SK-N-SH (cell line): ENCODE measurements at regions not wholly inside any gene's neighbourhood (a gene's known extent, or its start where the extent isn't known, plus 50 kb on each side); places are given as distances from the start of the nearest gene placed in this dataset.

Source experiments
- CTCF ChIA-PET: fragments of 300-600, 350-600 bp; formaldehyde crosslinking; extraction: SDS; loops from one replicate; lab custom pipeline; 2021; lab: Yijun Ruan, JAX
- POLR2A ChIA-PET: fragments of 350-600 bp; sonication (Branson Sonifier 250); formaldehyde crosslinking; extraction: SDS; loops from one replicate; lab custom pipeline; 2020; ENCODE audit warnings: antibody characterized with exemption, inconsistent platforms; lab: Yijun Ruan, JAX
- DNase-seq: peaks from one replicate; pipeline ENCODE4 v3.0.0; 2012
- H2AFZ ChIP-seq: fragments of 200-600 bp; sonication (generic); 2 replicates; pipeline ENCODE4 v1.8.1; 2016; ENCODE audit warnings: antibody characterized with exemption, mild to moderate bottlenecking, low read depth
- H3F3A ChIP-seq: fragments of 200-600 bp; sonication (generic); replicated peaks from 2 replicates; pipeline ENCODE3; 2016; ENCODE audit warnings: antibody characterized with exemption, mild to moderate bottlenecking; ENCODE audit not compliant: insufficient read depth
- H3K27ac ChIP-seq, 2 experiments: fragments of 200-500 bp in 1 of 2; fragments of 200-600 bp in 1 of 2; sonication (Bioruptor generic) in 1 of 2; sonication (generic), shearing (Covaris generic) in 1 of 2; 2 replicates each; pipeline versions ENCODE4 v1.5.1 to v1.6.1; 2014 to 2016; ENCODE audit warnings: low read depth in 2 of 2, inconsistent platforms in 1 of 2, low read length in 1 of 2, mild to moderate bottlenecking in 1 of 2, mixed read lengths in 1 of 2
- H3K27me3 ChIP-seq: fragments of 200-600 bp; sonication (generic), shearing (Covaris generic); 2 replicates; pipeline ENCODE4 v1.6.1; 2016; ENCODE audit warnings: mixed run types; ENCODE audit not compliant: insufficient read depth
- H3K36me3 ChIP-seq, 2 experiments: fragments of 200-500 bp in 1 of 2; fragments of 200-600 bp in 1 of 2; sonication (Bioruptor generic) in 1 of 2; sonication (generic) in 1 of 2; replicated peaks in 1 of 2; 2 replicates each; pipeline versions ENCODE3 to v1.5.1; 2014 to 2016; ENCODE audit warnings: low read length in 1 of 2, mild to moderate bottlenecking in 1 of 2; ENCODE audit not compliant: insufficient read depth in 2 of 2, control insufficient read depth in 1 of 2
- H3K4me1 ChIP-seq, 2 experiments: fragments of 200-500 bp in 1 of 2; fragments of 200-600 bp in 1 of 2; sonication (Bioruptor generic) in 1 of 2; sonication (generic), shearing (Covaris generic) in 1 of 2; 2 replicates each; pipeline versions ENCODE4 v1.5.1 to v1.6.1; 2014 to 2016; ENCODE audit warnings: low read depth in 1 of 2, low read length in 1 of 2, mixed run types in 1 of 2; ENCODE audit not compliant: insufficient read depth in 2 of 2, control insufficient read depth in 1 of 2
- H3K4me2 ChIP-seq: fragments of 200-600 bp; sonication (generic), shearing (Covaris generic); 2 replicates; pipeline ENCODE4 v1.6.1; 2017; ENCODE audit warnings: mixed run types
- H3K4me3 ChIP-seq, 2 experiments: fragments of 200-500 bp in 1 of 2; fragments of 200-600 bp in 1 of 2; sonication (Bioruptor generic) in 1 of 2; sonication (generic), shearing (Covaris generic) in 1 of 2; 2 replicates each; pipeline versions ENCODE4 v1.5.1 to v1.8.1; 2014 to 2016; ENCODE audit warnings: low read depth in 2 of 2, inconsistent platforms in 1 of 2, low read length in 1 of 2, mild to moderate bottlenecking in 1 of 2, mixed read lengths in 1 of 2, moderate library complexity in 1 of 2
- H3K79me2 ChIP-seq: fragments of 200-600 bp; sonication (generic); 2 replicates; pipeline ENCODE4 v1.8.1; 2017; ENCODE audit warnings: mild to moderate bottlenecking; ENCODE audit not compliant: insufficient read depth
- H3K9ac ChIP-seq: fragments of 200-600 bp; sonication (generic); 2 replicates; pipeline ENCODE4 v1.6.1; 2017; ENCODE audit warnings: mixed run types
- H3K9me2 ChIP-seq: fragments of 200-600 bp; sonication (generic); 2 replicates; pipeline ENCODE4 v1.6.1; 2017; ENCODE audit warnings: mixed run types
- H3K9me3 ChIP-seq: fragments of 200-600 bp; sonication (generic); 2 replicates; pipeline ENCODE4 v1.6.1; 2017; ENCODE audit warnings: mixed run types, mild to moderate bottlenecking, moderate library complexity
- H4K20me1 ChIP-seq: fragments of 200-600 bp; sonication (generic); 2 replicates; pipeline ENCODE4 v1.6.1; 2017; ENCODE audit warnings: mild to moderate bottlenecking, mixed run types; ENCODE audit not compliant: insufficient read depth
- EP300 ChIP-seq, 2 experiments: IDR thresholded peaks; 2 replicates each; pipeline versions ENCODE4 v1.4.0 to v1.6.1; 2012; ENCODE audit warnings: borderline replicate concordance in 1 of 2, low read depth in 1 of 2, low read length in 1 of 2
- EZH2phosphoT487 ChIP-seq: fragments of 200-600 bp; sonication (generic); IDR thresholded peaks from 2 replicates; pipeline ENCODE4 v1.6.1; 2017; ENCODE audit warnings: low read depth, mixed run types, mild to moderate bottlenecking, antibody characterized with exemption, moderate library complexity, borderline replicate concordance
- FOSL2 ChIP-seq: IDR thresholded peaks from 2 replicates; pipeline ENCODE4 v1.4.0; 2012; ENCODE audit warnings: low read depth, mild to moderate bottlenecking, moderate library complexity, borderline replicate concordance
- IRF3 ChIP-seq: fragments of 150-350 bp; IDR thresholded peaks from 2 replicates; pipeline ENCODE4 v1.6.1; 2016; ENCODE audit warnings: mild to moderate bottlenecking, low read depth, low read length
- JUND ChIP-seq: IDR thresholded peaks from 2 replicates; pipeline ENCODE4 v1.4.0; 2012
- RAD21 ChIP-seq: IDR thresholded peaks from 2 replicates; pipeline ENCODE4 v1.6.1; 2012; ENCODE audit warnings: mild to moderate bottlenecking, low read length
- RCOR1 ChIP-seq: fragments of 150-350 bp; IDR thresholded peaks from 2 replicates; pipeline ENCODE4 v1.6.1; 2017; ENCODE audit warnings: antibody characterized with exemption, low read length
- REST ChIP-seq: IDR thresholded peaks from 2 replicates; pipeline ENCODE4 v1.6.1; 2012; ENCODE audit warnings: mild to moderate bottlenecking, low read depth, low read length, moderate library complexity
- RXRA ChIP-seq: IDR thresholded peaks from 2 replicates; pipeline ENCODE4 v1.4.0; 2012; ENCODE audit warnings: low read depth, mild to moderate bottlenecking, borderline replicate concordance
- SIN3A ChIP-seq: IDR thresholded peaks from 2 replicates; pipeline ENCODE4 v1.6.1; 2012; ENCODE audit warnings: low read depth, mild to moderate bottlenecking, low read length, moderate library complexity, borderline replicate concordance
- TCF12 ChIP-seq: IDR thresholded peaks from 2 replicates; pipeline ENCODE4 v1.4.0; 2012
- TEAD4 ChIP-seq: IDR thresholded peaks from 2 replicates; pipeline ENCODE4 v1.4.0; 2012; ENCODE audit warnings: mild to moderate bottlenecking, borderline replicate concordance; ENCODE audit not compliant: insufficient read depth
- YY1 ChIP-seq: IDR thresholded peaks from 2 replicates; pipeline ENCODE4 v1.4.0; 2012; ENCODE audit warnings: low read depth, mild to moderate bottlenecking
- WGBS: methylation state at CpG from one replicate; pipeline ENCODE4 v1.1.6; 2017; ENCODE audit warnings: low lambda C conversion rate; 5-methylcytosine and 5-hydroxymethylcytosine counted together
- TF ChIP-seq, protein P1 (sequence below): IDR thresholded peaks from 2 replicates; pipeline ENCODE4; 2012
- TF ChIP-seq, protein P2 (sequence below): IDR thresholded peaks from 2 replicates; pipeline ENCODE4 v1.4.0; 2012; ENCODE audit warnings: low read depth, borderline replicate concordance
- TF ChIP-seq, protein P3 (sequence below): IDR thresholded peaks from 2 replicates; pipeline ENCODE4 v1.4.0; 2012; ENCODE audit warnings: low read depth, borderline replicate concordance

- no peak for TF ChIP-seq TEAD4
- TF ChIP-seq REST: no peak
- no peak for TF ChIP-seq FOSL2
These were observed 473.3 kb downstream of the LPIN1 start (continued) for GRCh38 chr2:12219761-12220160.

- Histone ChIP-seq H3K9me2 (no peaks in the 10 kb centered on the region), H3K36me3 (no peaks in the 10 kb centered on the region), H3F3A (no peaks in the 10 kb centered on the region), H2AFZ (no peak overlapping the region), H3K79me2 (no peaks in the 10 kb centered on the region), H3K9me3 (no peaks in the 10 kb centered on the region), H3K4me1 (no peaks in the 10 kb centered on the region), H3K9ac (no peak overlapping the region), H3K4me3 (no peak overlapping the region), H3K4me2 (no peak overlapping the region), H4K20me1 (no peaks in the 10 kb centered on the region), H3K27me3 (no peaks in the 10 kb centered on the region), H3K27ac (no peak overlapping the region)
- TF ChIP-seq RAD21: no peak
- TF ChIP-seq SIN3A: no peak
- TF ChIP-seq, protein P1, sequence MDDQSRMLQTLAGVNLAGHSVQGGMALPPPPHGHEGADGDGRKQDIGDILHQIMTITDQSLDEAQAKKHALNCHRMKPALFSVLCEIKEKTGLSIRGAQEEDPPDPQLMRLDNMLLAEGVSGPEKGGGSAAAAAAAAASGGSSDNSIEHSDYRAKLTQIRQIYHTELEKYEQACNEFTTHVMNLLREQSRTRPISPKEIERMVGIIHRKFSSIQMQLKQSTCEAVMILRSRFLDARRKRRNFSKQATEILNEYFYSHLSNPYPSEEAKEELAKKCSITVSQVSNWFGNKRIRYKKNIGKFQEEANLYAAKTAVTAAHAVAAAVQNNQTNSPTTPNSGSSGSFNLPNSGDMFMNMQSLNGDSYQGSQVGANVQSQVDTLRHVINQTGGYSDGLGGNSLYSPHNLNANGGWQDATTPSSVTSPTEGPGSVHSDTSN: no peak
- TF ChIP-seq RCOR1: no peak
- no peak for TF ChIP-seq YY1
- no peak for DNase-seq
- CTCF ChIA-PET: interaction anchor here (0.6 to 1.0 kb wide), 2 partner anchors 12 to 19 kb away, joined by 3 read pairs; no protein-coding TSS in a partner anchor
- WGBS: 69% methylated on average over 2 of the region's 2 CpGs
- POLR2A ChIA-PET: no interaction called here
These were observed 475.2 kb downstream of the LPIN1 start for GRCh38 chr2:12221584-12221983.

DNA sequence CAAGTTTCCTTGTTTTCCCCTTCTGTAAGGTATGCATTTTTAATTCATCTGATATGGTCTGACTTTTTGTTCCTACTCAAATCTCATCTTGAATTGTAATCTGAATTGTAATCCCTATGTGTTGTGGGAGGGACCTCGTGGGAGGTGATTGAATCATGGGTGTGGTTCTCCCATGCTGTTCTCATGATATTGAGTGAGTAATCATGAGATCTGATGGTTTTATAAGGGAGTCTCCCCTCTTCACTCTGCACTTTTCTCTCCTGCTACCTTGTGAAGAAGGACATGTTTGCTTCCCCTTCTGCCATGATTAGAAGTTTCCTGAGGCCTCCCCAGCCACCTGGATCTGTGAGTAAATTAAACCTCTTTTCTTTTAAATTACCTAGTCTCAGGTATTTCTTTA lies 476.1 kb downstream of the LPIN1 start:
- Histone ChIP-seq H3K9me2 (no peaks in the 10 kb centered on the region), H3K79me2 (no peaks in the 10 kb centered on the region), H3F3A (peaks cover 2% of the 10 kb centered on the region), H3K27me3 (no peaks in the 10 kb centered on the region), H3K9me3 (no peaks in the 10 kb centered on the region), H3K36me3 (no peaks in the 10 kb centered on the region), H2AFZ (no peak overlapping the region), H3K9ac (no peak overlapping the region), H3K4me3 (no peak overlapping the region), H4K20me1 (no peaks in the 10 kb centered on the region), H3K4me2 (no peak overlapping the region), H3K27ac (no peak overlapping the region), H3K4me1 (peaks cover 0 to 3% of the 10 kb centered on the region in 2 experiments; a peak in 1 of 4 replicates)
- no peak for DNase-seq
- CTCF ChIA-PET: no interaction called here
- POLR2A ChIA-PET: no interaction called here
- WGBS: 5% methylated on average over 1 of the region's 1 CpG
- TF ChIP-seq, protein P1: no peak
- TF ChIP-seq, protein P2, sequence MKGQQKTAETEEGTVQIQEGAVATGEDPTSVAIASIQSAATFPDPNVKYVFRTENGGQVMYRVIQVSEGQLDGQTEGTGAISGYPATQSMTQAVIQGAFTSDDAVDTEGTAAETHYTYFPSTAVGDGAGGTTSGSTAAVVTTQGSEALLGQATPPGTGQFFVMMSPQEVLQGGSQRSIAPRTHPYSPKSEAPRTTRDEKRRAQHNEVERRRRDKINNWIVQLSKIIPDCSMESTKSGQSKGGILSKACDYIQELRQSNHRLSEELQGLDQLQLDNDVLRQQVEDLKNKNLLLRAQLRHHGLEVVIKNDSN: no peak
- TF ChIP-seq, protein P3, sequence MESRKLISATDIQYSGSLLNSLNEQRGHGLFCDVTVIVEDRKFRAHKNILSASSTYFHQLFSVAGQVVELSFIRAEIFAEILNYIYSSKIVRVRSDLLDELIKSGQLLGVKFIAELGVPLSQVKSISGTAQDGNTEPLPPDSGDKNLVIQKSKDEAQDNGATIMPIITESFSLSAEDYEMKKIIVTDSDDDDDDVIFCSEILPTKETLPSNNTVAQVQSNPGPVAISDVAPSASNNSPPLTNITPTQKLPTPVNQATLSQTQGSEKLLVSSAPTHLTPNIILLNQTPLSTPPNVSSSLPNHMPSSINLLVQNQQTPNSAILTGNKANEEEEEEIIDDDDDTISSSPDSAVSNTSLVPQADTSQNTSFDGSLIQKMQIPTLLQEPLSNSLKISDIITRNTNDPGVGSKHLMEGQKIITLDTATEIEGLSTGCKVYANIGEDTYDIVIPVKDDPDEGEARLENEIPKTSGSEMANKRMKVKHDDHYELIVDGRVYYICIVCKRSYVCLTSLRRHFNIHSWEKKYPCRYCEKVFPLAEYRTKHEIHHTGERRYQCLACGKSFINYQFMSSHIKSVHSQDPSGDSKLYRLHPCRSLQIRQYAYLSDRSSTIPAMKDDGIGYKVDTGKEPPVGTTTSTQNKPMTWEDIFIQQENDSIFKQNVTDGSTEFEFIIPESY: no peak
- TF ChIP-seq JUND: no peak
- TF ChIP-seq EP300 (IDR thresholded peaks at IDR 0.05; ENCODE audit: borderline replicate concordance in 1 of 2, low read depth in 1 of 2, low read length in 1 of 2): no peak
- TF ChIP-seq EZH2phosphoT487: no peak
- TF ChIP-seq SIN3A: no peak
- no peak for TF ChIP-seq IRF3
- TF ChIP-seq RXRA: no peak
- no peak for TF ChIP-seq TCF12
